Activated T-cell treated with anti-CD3 and anti-CD28 coated beads for 1 hour (primary cell): ENCODE measurements at regions not wholly inside any gene's neighbourhood (a gene's known extent, or its start where the extent isn't known, plus 50 kb on each side); places are given as distances from the start of the nearest gene placed in this dataset.
"Not testable (repeated sequence)": the region's sequence is repeated elsewhere in the genome, so short reads cannot be mapped to it uniquely, and the experiment has no call there.

Source experiments
- DNase-seq: peaks from one replicate; pipeline ENCODE4 v3.0.0-alpha.2; 2020; ENCODE audit warnings: low read depth

DNA sequence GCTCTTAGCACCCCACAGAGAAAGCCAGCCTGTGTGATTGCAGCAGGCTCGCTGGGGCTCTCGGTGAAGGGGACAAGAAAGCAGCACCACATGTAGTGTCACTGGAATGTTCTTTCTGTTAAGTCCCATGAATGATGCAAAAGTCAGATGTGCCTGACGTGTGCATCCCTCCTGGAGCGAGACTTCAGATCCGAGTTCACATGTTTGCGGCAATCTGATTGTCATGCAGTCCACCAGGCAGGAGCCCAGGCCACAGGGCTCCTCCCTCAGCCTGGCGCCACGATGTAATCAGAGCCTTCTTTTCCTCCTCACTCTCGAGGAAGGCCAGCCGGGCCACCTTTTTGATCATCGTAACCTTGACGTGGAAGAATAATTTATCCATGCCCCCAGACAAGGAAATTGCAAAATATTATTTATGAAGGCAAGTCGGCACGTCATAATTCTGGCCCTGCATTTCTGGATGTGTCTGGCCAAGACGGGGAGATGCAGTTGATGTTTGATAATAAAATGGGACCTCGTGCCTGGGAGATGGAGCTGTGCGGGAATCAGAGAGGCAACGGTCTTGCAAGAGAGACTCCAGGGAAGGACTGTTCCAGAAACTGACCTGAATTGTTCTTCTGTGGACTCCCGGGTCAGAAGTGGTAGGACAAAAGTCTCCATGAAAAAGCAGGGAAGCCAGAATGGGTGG lies 214.6 kb downstream of the PHETA1 start:
- no peak for DNase-seq

GRCh38 chr12:111152561-111152960 lies 216.3 kb downstream of the PHETA1 start:
- no peak for DNase-seq

DNA sequence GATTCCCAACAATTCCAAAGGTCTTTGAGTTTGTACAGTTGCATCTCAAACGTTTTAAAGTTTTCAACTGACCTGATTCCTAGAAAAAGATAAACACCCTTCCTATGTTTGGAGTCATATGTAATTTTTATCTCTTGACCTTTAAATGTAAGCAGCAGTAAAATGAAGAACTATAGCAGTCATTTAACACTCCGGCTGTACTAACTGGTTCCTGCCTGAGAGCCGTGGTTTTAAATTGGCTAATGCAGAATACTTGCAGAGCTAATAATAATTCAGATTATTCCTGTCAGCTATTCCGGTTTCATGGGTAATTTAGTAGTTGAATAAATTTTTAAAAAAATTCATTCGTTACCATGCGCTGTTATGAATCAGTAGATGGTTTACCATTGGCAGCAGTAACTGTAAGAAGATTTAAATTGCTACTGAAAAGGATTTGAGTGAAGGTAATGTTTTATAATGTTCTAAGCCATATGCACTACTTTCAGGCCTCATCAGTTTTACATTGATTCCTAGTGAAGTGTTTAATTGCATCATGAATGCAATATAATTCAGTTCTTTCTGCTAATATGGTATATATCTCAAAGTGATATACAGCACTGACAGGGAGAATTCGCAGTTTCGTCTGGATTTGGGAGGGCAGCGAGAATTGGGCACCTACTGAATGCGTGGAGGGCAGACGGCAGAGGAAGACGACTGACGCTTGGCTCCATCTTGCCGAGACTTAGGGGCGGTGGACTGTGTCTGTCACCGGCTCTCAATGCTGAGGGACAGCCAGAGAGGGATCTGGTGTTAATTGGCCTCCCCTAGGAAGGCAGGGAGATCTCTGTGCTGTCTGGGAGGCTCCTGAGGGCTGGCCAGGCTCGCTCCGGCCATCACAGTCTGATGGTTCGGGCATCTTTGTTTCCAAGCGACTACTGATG lies 217.7 kb downstream of the PHETA1 start:
- DNase-seq = no peak

GRCh38 chr12:111150360-111150759 lies 218.5 kb downstream of the PHETA1 start:
- DNase-seq = no peak

DNA sequence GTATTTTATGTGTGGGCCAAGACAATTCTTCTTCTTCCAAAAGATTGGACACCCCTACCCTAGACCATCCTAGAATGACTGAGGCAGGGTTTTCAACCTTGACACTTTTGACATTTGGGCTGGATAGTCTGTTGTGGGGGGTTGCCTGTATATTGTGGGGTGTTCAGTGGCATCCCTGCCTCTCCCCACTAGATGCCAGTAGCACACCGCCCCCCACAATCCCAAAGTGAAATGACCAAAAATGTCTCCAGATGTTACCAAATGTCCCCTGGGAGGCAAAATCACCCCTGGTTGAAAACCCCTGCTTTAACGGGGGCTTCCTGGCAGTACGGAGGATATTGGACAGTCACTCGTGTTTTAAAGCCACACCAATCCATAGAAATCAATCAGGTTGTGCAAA lies 219.6 kb downstream of the PHETA1 start:
- DNase-seq = no peak

DNA sequence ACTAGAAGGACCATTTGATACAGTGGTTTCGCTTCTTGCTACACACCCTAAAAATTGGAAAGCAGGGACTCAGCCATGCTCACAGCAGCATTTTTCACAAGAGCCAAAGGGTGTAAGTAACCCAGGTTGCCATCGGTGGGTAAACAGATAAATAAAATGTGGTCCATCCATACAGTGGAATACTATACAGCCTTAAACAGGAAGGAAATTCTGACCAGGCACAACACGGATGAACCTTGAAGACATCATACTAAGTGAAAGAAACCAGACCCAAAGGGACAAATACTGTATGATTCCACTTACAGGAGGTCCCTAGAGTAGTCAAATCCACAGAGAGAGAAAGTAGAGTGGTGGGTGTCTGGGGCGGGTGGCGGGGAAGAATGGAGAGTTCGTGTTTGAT lies 220.9 kb downstream of the PHETA1 start:
- no peak for DNase-seq

DNA sequence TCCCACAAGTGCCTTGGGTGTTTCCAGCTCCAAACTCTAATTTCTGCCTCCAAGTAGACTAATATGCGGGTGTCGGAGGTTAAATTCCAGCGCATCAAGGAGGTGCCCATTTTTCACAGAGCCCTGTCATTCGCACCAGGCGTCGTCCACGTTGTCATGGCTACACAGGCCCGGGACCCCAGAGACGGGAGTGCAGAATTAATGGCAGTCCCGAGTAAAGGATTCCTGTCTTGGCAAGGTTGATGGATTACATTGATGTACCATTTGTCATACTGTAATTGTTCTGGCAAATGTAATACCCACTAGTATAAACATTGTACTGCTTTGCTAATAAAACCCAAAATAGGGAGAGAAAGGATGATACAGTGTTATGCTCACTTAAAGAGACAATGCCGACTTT lies 222.9 kb upstream of the MYL2 start:
- DNase-seq = no peak

GRCh38 chr12:111141205-111141604 lies 220.8 kb upstream of the MYL2 start:
- DNase-seq = no peak

GRCh38 chr12:111138016-111138415 lies 217.6 kb upstream of the MYL2 start:
- no peak for DNase-seq

- no peak for DNase-seq
These were observed 215.0 kb upstream of the MYL2 start for GRCh38 chr12:111135293-111135832.

DNA sequence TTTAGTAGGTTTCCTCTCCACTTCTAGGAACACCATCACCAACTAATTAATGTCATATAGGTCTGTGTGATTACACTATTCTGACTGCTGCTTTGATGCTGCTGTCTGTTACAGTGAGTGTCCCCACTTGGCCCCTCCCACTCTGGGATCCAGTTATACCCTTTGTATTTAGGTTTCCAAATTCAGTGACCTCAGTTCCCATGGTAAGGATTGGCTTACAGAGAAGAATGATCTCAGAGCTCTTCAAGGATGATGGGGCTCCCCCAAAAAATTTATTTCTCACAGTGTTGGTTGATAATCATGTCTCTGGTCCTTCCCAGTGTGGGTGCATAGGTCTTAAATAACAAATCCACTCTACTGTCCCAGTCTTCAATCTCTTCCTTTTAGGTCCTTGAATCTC lies 210.0 kb upstream of the MYL2 start:
- DNase-seq = no peak

DNA sequence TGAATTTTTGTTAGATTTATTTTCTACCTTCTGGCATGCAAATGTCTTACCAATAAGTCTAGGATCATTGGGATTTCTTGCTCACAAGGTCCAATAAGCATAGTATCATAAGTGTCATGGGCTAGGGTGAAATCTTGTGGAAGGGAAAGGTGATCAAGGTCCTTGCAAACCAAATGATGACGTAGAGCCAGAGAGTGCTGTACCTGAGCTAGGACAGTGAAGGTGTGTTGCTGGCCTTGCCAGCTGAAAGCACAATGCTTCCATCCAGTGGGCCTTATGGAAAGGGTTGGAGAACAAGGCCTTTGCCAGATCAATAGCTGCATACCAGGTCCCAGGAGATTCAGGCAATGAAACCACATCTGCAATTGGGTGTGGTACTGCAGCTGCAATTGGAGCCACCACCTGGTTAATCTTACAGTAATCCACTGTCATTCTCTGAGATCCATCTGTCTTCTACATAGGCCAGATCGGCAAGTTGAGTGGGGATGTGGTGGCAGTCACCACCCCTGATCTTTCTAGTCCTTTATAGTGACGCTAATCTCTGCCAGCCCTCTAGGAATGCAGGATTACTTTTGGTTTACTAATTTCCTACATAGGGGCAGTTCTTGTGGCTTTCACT lies 208.9 kb upstream of the MYL2 start:
- DNase-seq = no peak

GRCh38 chr12:111126331-111126730 lies 206.0 kb upstream of the MYL2 start:
- DNase-seq = no peak

- no peak for DNase-seq
These were observed 203.8 kb upstream of the MYL2 start for GRCh38 chr12:111124183-111124582.

DNA sequence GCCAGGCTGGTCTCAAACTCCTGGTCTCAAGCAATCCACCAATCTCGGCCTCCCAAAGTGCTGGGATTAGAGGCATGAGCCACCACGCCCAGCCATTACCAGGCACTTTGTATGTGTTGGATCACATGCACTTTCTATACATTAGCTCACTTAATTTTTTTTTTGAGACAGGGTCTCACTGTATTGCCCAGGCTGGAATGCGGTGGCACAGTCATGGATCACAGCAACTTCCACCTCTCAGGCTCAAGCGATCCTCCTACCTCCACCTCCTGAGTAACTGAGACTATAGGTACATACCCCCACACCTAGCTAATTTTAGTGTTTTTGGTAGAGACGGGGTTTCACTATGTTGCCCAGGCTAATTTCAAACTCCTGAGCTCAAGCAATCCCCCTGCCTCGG lies 203.0 kb upstream of the MYL2 start:
- DNase-seq = no peak

GRCh38 chr12:111122458-111122878 lies 202.1 kb upstream of the MYL2 start:
- DNase-seq = no peak

DNA sequence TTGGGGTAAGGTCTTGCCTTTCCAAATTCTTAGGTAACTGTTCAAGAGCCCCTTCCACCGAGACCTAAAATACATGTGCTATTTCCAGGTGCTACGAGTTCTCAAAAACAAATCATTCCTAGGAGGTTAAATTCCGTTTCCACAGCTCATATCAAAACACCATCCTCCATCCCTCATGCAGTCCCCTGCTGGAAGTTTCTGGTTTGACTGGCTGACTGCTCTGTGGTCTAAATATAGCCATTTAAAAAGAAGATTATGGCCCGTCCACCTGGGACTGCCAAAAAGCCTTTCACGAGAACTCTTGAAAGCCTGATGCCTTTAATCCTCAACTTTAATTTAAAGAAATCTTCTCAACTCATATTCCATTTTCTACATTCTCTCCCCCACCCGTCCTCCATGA lies 201.5 kb upstream of the MYL2 start:
- DNase-seq = no peak

DNA sequence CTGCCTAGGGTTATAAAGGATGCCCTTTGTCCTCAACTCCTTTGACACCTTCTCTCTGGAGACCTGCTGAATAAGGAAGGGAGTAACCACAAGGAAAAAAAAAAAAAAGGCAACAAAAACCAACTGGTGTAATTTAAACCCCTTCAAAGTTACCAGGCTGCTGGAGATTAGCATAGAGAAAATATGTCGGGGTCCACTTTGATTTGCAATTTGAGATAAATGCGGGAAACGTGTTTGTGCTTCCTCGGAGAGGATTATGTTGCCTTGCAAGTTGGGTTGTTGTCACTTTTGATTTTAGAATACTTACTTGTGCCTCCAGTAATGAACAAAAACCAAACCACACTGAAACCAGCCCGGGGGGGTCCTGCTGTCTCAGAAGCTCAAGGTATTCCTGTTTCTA lies 200.2 kb upstream of the MYL2 start:
- DNase-seq = no peak

- DNase-seq = no peak
These were observed 196.6 kb upstream of the MYL2 start for GRCh38 chr12:111117017-111117416.

DNA sequence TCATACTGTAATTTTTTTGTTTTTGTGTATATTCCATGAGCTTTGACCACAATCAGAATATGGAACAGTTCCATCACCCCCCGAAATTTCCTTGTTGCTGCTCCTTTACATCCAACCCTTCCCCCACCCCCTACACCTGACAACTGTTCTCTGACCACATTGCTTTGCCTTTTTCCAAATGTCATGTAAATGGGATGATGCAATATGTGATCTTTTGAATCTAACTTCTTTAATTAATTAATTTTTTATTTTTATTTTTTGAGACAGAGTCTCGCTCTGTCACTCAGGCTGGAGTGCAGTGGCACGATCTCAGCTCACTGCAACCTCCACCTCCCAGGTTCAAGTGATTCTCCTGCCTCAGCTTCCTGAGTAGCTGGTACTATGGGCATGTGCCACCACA lies 192.9 kb upstream of the MYL2 start:
- DNase-seq = not testable (repeated sequence)

- no peak for DNase-seq
These were observed 192.1 kb upstream of the MYL2 start for GRCh38 chr12:111112311-111113098.

- DNase-seq = no peak
These were observed 191.3 kb upstream of the MYL2 start for GRCh38 chr12:111111681-111112080.
